IgD-negative memory B cell (primary cell): ENCODE measurements at regions not wholly inside any gene's neighbourhood (a gene's known extent, or its start where the extent isn't known, plus 50 kb on each side); places are given as distances from the start of the nearest gene placed in this dataset.

Source experiments
- H3K27ac Mint-ChIP-seq, 3 donors: one replicate each; pipeline ENCODE4 v1.8.0; 2020 to 2022; ENCODE audit warnings: mild to moderate bottlenecking in 3 of 3, mixed read lengths in 3 of 3, moderate library complexity in 1 of 3
- H3K27me3 Mint-ChIP-seq: one replicate; pipeline ENCODE4 v1.8.0; 2021; ENCODE audit warnings: mixed read lengths
- H3K36me3 Mint-ChIP-seq: one replicate; pipeline ENCODE4 v1.8.0; 2020; ENCODE audit warnings: mild to moderate bottlenecking, mixed read lengths
- H3K4me1 Mint-ChIP-seq, 3 donors: one replicate each; pipeline ENCODE4 v1.8.0; 2020 to 2022; ENCODE audit warnings: mixed read lengths in 3 of 3, mild to moderate bottlenecking in 1 of 3
- H3K4me3 Mint-ChIP-seq, 4 donors: one replicate each; pipeline ENCODE4 v1.8.0; 2020 to 2022; ENCODE audit warnings: mild to moderate bottlenecking in 4 of 4, mixed read lengths in 4 of 4, moderate library complexity in 3 of 4
- H3K9me3 Mint-ChIP-seq, 3 donors: one replicate each; pipeline ENCODE4 v1.8.0; 2020 to 2021; ENCODE audit warnings: mixed read lengths in 3 of 3, mild to moderate bottlenecking in 1 of 3

DNA sequence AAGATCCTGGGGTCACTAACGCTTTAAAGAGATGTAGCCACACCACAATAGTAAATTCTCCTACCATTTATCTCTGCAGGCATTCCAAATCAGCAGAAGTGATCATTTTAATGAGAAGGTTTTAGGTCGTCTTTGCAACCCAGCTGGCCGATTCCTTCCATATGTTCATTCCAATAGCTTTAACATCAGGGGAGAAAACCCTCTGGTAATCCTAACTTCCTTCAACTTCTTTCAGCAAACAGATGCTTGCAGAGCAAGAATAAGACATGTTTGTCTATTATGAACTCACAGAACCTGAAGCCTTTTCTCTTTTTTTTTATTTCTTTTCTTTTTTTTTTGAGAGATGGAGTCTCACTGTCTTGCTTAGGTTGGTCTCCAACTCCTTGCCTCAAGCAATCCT is 498.6 kb upstream of the SLITRK1 start:
- no peaks in the 10 kb centered on the region for H3K27me3 Mint-ChIP-seq
- H3K36me3 Mint-ChIP-seq: no peaks in the 10 kb centered on the region
- H3K27ac Mint-ChIP-seq: no peak overlapping the region
- peaks cover 7 to 11% (median 9%) of the 10 kb centered on the region in 3 donors for H3K9me3 Mint-ChIP-seq
- H3K4me3 Mint-ChIP-seq: no peak overlapping the region
- no peaks in the 10 kb centered on the region for H3K4me1 Mint-ChIP-seq

DNA sequence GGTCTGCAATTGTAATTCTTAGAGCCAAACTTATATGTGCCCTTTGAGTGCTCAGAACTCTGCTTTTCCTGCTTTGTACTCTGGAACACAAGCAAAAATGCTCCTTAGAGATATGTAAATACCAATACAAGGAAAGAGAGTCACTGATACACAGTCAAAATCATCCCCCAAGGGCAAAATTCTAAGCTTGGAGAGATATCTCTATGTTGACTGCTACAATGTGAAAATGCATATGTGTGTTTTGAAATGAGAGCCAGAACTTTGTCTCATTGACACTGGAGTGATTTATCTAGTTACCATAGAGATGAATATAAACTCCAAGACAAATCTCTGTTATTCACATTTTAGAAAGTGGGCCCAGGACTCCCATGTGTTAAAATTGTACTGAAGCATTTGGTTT is 494.8 kb upstream of the SLITRK1 start:
- no peak overlapping the region for H3K4me3 Mint-ChIP-seq
- H3K27ac Mint-ChIP-seq: no peak overlapping the region
- H3K36me3 Mint-ChIP-seq: peaks cover 2% of the 10 kb centered on the region
- no peaks in the 10 kb centered on the region for H3K27me3 Mint-ChIP-seq
- peaks cover 0 to 7% (median 6%) of the 10 kb centered on the region in 3 donors for H3K9me3 Mint-ChIP-seq
- H3K4me1 Mint-ChIP-seq: no peaks in the 10 kb centered on the region

DNA sequence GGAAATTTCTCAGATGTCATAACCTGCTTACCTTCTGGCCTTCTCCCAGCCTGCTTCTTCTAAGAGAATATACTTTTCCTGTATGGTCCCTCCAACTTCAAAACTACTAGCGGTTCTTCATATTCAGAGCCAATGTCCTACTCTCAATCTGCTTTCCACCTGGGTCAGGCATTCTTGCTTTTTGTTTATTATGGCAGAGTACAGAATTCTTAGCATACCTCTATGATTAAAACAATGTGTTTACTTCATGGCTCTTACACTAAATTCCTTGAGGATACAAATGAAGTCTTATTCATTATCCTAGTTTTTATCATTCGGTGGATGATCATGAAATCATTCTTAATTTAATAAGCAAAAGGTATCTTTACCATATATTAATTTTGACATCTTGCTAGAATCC is 484.2 kb upstream of the SLITRK1 start:
- no peak overlapping the region for H3K27ac Mint-ChIP-seq
- peaks cover 2 to 5% (median 2%) of the 10 kb centered on the region in 3 donors for H3K9me3 Mint-ChIP-seq
- H3K4me1 Mint-ChIP-seq: no peaks in the 10 kb centered on the region
- peaks cover 1% of the 10 kb centered on the region for H3K36me3 Mint-ChIP-seq
- H3K27me3 Mint-ChIP-seq: no peaks in the 10 kb centered on the region
- no peak overlapping the region for H3K4me3 Mint-ChIP-seq

DNA sequence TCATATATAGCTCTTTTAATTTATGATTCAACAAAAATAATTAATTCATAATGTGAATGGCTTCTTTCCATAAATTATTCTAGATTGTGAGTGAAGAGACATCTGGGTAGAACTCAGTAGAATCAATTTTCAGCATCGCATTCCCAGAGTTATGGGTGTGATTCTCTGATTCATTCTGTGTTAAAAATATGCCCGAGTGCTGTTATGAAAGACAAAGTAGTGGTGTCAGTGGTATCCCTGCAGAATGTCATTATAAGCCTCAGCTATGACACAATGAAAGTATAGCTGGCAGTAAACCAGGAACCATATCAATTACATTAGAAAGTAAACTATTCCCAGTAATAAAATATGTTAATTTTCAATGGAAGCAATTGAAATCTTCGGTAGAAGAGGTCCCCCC is 480.5 kb upstream of the SLITRK1 start:
- H3K27me3 Mint-ChIP-seq: no peaks in the 10 kb centered on the region
- H3K27ac Mint-ChIP-seq: no peak overlapping the region
- no peaks in the 10 kb centered on the region for H3K36me3 Mint-ChIP-seq
- H3K9me3 Mint-ChIP-seq: peaks cover 2 to 5% (median 2%) of the 10 kb centered on the region in 3 donors
- no peak overlapping the region for H3K4me3 Mint-ChIP-seq
- no peaks in the 10 kb centered on the region for H3K4me1 Mint-ChIP-seq

DNA sequence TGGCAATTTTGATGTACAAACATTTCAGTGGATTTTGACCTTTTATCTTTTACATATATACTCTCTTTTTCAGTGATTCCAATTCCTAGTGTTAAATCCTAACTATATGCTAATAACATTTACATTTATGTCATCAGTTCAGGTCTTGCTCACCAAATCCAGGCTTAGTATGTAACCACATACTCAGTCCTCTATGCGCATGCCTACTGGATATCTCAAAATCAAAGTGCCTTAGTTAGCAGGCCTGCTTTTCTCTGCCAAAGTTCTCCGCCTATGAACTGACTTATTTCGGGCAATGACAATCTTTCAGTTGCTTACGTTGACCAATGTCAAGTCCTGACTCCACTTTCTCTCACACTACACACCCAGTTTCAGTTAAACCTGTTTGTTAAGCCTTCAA is 478.5 kb upstream of the SLITRK1 start:
- Mint-ChIP-seq H3K9me3 (peaks cover 2 to 5% (median 2%) of the 10 kb centered on the region in 3 donors), H3K27ac (no peak overlapping the region), H3K27me3 (no peaks in the 10 kb centered on the region), H3K36me3 (no peaks in the 10 kb centered on the region), H3K4me1 (no peaks in the 10 kb centered on the region), H3K4me3 (no peak overlapping the region)

DNA sequence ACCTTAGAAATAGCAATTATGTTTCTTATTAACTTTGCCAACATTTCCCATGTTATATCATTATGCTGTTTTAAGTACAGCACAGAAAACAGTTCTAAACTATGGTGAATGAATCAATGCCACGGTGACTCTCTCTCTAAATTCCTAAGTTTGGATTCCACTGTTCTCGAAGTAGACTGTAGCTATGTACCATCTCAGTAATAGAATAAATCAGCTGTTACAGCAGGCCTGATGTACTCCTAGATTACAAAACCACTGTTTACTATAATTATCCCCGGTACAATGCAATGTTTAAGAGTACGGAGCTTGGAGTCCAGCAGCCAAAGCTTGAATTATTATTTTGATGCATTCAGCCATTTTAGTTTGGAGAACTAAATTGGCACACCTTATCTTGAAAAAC is 476.3 kb upstream of the SLITRK1 start:
- no peaks in the 10 kb centered on the region for H3K4me1 Mint-ChIP-seq
- H3K4me3 Mint-ChIP-seq: no peak overlapping the region

DNA sequence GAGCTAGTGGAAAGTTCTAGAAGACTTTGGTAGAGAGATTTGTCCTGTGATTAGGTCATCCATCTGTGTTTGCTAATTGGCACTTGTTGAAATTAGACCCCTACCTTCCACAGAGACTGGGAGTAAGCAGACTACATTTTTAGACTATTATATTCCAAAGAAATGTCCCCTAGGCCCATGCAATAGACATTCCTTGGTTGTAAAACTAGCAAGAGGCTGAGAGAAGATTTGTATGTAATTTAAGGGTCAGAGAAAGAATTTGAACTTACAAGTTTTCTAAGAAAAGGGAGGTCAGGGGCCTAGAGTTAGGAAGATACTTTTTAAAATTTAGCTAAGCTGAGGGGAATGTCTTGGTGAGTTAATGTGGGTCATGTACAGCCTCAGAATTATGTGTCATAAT is 470.7 kb upstream of the SLITRK1 start:
- Mint-ChIP-seq H3K4me3 (no peak overlapping the region), H3K27me3 (no peaks in the 10 kb centered on the region), H3K9me3 (peaks cover 0 to 9% (median 0%) of the 10 kb centered on the region in 3 donors), H3K36me3 (no peaks in the 10 kb centered on the region), H3K27ac (no peak overlapping the region), H3K4me1 (no peaks in the 10 kb centered on the region)

More for the DNA sequence above, 476.3 kb upstream of the SLITRK1 start:
- no peak overlapping the region for H3K27ac Mint-ChIP-seq
- no peaks in the 10 kb centered on the region for H3K27me3 Mint-ChIP-seq
- H3K36me3 Mint-ChIP-seq: no peaks in the 10 kb centered on the region
- peaks cover 0 to 2% (median 0%) of the 10 kb centered on the region in 3 donors for H3K9me3 Mint-ChIP-seq

DNA sequence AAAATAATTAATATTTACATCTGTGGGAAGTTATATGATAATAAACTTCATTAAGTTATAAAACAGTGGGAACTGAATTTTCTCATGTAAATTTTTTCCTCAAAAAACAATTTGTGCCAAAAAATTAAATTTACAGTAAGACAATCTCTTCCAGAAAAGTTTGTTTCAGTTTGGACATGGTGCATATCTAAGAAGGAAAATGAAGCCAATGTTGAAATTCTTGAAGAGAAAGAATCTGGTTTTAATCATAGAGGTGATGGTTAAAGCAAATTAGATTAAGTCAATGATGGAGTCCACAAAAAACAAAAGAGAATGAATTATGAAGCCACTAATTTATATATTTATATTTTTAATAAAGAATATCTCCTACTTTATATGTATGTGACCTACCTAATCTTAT is 457.2 kb upstream of the SLITRK1 start:
- Mint-ChIP-seq H3K4me1 (no peaks in the 10 kb centered on the region), H3K9me3 (peaks cover 0 to 4% (median 1%) of the 10 kb centered on the region in 3 donors), H3K27me3 (no peaks in the 10 kb centered on the region), H3K4me3 (no peak overlapping the region), H3K27ac (no peak overlapping the region), H3K36me3 (no peaks in the 10 kb centered on the region)

DNA sequence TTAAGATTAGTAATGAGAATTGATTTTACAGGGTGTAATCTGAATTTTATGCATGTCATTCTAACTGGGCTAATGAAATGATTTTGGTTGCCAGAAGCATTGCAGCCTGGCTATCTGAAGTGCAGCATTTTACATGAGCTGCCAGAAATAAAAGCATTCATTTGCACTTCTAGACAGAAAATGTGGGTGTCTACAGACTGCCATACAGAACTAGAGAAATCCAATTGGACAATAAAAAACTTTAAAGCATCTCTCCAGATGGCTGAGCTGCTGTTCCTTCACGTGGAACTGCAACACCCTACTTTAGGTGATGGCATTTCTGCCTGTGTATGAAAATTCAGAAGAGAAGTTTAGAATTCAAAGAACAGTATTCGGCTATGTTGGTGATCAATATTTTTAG is 450.1 kb upstream of the SLITRK1 start:
- Mint-ChIP-seq H3K4me1 (no peaks in the 10 kb centered on the region), H3K9me3 (peaks cover 2 to 4% (median 3%) of the 10 kb centered on the region in 3 donors), H3K4me3 (no peak overlapping the region), H3K36me3 (no peaks in the 10 kb centered on the region), H3K27ac (no peak overlapping the region), H3K27me3 (no peaks in the 10 kb centered on the region)

DNA sequence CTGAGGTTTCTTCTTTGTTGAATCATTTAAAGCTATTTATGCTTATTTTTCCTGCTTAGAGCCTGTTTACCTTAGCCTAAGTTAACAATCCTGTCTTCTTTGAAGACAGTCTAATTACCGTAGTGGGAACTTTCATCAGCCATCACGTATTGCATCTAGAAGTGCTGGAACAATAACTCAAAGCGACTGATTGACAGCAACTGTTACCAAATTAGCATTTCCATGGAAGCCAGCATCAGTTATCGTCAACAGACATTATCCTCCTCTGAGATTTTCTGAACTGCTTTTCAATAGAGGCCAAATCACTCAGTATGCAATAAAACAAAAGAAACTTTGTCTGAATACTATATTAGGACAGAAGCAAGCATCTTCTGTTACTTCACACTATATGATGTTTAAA is 433.3 kb upstream of the SLITRK1 start:
- H3K4me1 Mint-ChIP-seq: no peaks in the 10 kb centered on the region
- H3K27ac Mint-ChIP-seq: no peak overlapping the region
- peaks cover 5 to 8% (median 6%) of the 10 kb centered on the region in 3 donors for H3K9me3 Mint-ChIP-seq
- H3K36me3 Mint-ChIP-seq: no peaks in the 10 kb centered on the region
- no peaks in the 10 kb centered on the region for H3K27me3 Mint-ChIP-seq
- no peak overlapping the region for H3K4me3 Mint-ChIP-seq

DNA sequence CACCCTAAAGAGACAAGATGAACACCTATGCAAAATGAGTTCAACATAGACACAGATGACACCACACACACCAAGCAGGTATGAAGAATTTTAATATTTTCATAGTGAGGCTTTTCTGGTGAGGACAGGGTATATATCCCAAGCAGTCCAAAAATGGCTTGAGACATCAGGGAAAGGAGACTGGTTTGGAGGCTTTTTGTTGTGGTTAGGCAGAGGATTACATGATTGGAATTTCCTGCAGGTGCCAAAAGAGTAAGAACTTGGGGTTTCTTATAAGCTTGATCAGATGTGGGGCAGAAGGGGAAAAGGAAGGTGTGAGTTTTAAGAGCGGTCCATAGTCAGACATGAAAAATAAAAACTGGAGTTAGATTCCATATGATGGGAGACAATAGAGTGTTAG is 420.8 kb upstream of the SLITRK1 start:
- Mint-ChIP-seq H3K4me1 (no peaks in the 10 kb centered on the region), H3K27ac (peak overlapping the region in 1 of 3 donors; percentile 36), H3K4me3 (no peak overlapping the region)

DNA sequence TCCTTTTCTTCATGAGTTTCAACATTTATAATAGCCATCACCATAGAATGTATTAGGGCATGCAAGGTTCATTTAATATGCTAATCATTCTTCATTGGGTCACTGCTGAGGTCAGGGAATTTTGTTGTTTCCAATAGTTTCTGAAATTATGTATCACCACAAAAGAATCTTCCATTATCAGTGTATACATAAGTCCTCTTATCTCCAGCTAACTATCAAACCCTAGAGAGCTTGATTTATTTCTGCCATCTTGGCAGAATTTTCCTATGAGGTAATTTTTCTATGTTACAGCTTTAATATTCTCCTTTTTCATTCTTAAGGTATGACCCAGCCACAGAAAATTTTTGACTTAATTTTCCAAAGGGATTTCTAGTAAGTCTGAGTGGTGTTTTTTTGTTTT is 415.0 kb upstream of the SLITRK1 start:
- H3K36me3 Mint-ChIP-seq: no peaks in the 10 kb centered on the region
- H3K27ac Mint-ChIP-seq: no peak overlapping the region
- H3K27me3 Mint-ChIP-seq: no peaks in the 10 kb centered on the region
- no peaks in the 10 kb centered on the region for H3K4me1 Mint-ChIP-seq
- peaks cover 0 to 13% (median 2%) of the 10 kb centered on the region in 3 donors for H3K9me3 Mint-ChIP-seq
- no peak overlapping the region for H3K4me3 Mint-ChIP-seq

More for the DNA sequence above, 420.8 kb upstream of the SLITRK1 start:
- H3K27me3 Mint-ChIP-seq: no peaks in the 10 kb centered on the region
- H3K36me3 Mint-ChIP-seq: no peaks in the 10 kb centered on the region
- peaks cover 0 to 7% (median 1%) of the 10 kb centered on the region in 3 donors for H3K9me3 Mint-ChIP-seq

DNA sequence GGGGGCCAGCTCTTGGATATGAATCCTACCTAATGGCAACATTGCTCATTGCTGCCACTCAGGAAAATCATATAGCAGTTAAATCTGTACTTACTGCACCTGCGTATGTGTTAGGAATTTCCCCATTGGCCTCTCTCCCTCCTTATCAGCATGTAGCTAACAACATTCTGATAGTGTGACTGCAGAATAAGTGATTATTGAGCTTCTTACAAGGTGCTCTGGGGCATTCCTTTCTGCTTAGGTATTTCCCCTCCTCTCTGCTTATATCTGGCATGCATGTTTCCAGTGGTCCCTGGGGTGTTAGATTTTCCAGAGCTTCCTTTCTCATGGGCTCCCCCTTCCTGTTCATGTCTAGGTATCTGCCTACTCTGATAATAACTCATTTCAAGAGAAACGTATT is 414.1 kb upstream of the SLITRK1 start:
- H3K27me3 Mint-ChIP-seq: no peaks in the 10 kb centered on the region

DNA sequence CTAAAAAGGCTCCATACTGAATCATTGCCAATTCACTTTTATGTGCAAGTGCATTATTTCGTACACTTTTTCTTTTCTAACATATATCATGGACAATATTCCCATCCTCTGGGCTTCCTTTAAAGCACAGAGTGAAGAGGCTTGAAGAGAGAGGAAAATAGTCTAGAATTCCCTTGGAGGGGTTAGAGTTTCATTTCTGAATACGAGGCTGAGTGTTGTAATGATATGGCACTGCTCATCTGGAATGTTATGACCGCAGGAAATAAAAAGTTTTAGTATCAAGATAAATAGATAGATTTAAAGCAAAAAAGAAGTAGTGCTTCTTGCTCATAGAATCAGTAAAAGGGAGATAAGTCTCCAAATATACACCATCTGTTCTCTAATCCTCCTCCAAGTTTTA is 412.3 kb upstream of the SLITRK1 start:
- H3K4me1 Mint-ChIP-seq: no peaks in the 10 kb centered on the region
- no peak overlapping the region for H3K4me3 Mint-ChIP-seq
- no peak overlapping the region for H3K27ac Mint-ChIP-seq
- H3K36me3 Mint-ChIP-seq: no peaks in the 10 kb centered on the region
- peaks cover 0 to 15% (median 2%) of the 10 kb centered on the region in 3 donors for H3K9me3 Mint-ChIP-seq
- H3K27me3 Mint-ChIP-seq: no peaks in the 10 kb centered on the region

More for the DNA sequence above, 414.1 kb upstream of the SLITRK1 start:
- H3K4me3 Mint-ChIP-seq: no peak overlapping the region
- H3K9me3 Mint-ChIP-seq: peaks cover 0 to 13% (median 2%) of the 10 kb centered on the region in 3 donors
- H3K27ac Mint-ChIP-seq: no peak overlapping the region
- H3K4me1 Mint-ChIP-seq: no peaks in the 10 kb centered on the region
- no peaks in the 10 kb centered on the region for H3K36me3 Mint-ChIP-seq

DNA sequence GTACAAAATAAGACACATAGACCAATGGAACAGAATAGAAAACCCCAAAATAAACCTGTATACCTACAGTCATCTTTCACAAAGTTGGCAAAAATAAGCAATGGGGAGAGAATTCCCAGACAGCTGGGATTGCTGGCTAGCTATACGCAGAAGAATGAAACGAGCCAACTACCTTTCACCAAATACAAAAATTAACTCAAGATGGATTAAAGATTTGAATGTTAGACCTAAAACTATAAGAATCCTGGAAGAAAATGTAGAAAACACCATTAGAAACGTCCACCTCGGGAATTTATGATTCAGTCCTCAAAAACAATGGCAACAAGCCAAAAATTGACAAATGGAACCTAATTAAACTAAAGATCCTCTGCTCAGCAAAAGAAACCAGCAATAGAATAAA is 408.1 kb upstream of the SLITRK1 start:
- no peaks in the 10 kb centered on the region for H3K27me3 Mint-ChIP-seq
- no peaks in the 10 kb centered on the region for H3K36me3 Mint-ChIP-seq
- H3K4me1 Mint-ChIP-seq: no peaks in the 10 kb centered on the region
- H3K27ac Mint-ChIP-seq: no peak overlapping the region
- H3K4me3 Mint-ChIP-seq: no peak overlapping the region
- peaks cover 0 to 5% (median 0%) of the 10 kb centered on the region in 3 donors for H3K9me3 Mint-ChIP-seq

DNA sequence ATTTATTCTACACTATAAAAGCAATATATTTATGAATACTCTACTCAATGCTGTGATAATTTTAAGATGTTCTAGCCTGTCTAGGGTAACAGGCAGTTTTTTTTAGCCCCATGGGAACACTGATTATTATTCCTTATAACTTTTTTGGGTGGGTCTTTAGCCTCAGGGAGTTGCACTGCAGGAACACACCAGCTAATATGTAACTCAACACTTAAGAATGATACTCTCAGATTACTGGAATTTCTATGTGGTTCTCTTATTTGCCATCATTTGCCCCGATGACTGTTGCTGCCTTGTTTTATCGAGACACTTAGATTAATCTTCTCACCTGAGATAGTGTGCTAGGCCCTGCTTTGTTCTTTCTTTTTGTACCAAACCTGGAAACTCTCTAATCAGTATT is 396.9 kb upstream of the SLITRK1 start:
- Mint-ChIP-seq H3K9me3 (peaks cover 0 to 7% (median 0%) of the 10 kb centered on the region in 3 donors), H3K27me3 (no peaks in the 10 kb centered on the region), H3K36me3 (no peaks in the 10 kb centered on the region), H3K27ac (no peak overlapping the region), H3K4me1 (no peaks in the 10 kb centered on the region), H3K4me3 (no peak overlapping the region)
